Astrocyte (in vitro differentiated cells and primary cell): ENCODE measurements at regions not wholly inside any gene's neighbourhood (a gene's known extent, or its start where the extent isn't known, plus 50 kb on each side); places are given as distances from the start of the nearest gene placed in this dataset.

ENCODE experiments used
- DNase-seq: peaks from one replicate; pipeline ENCODE4 v3.0.0-alpha.2; 2010; ENCODE audit warnings: low read depth
- FAIRE-seq: peaks from 2 replicates; lab custom pipeline; 2011; peaks lifted over from hg19 to GRCh38; lab: Jason Lieb, UNC
- H2AFZ ChIP-seq: 2 replicates; pipeline ENCODE4 v1.6.0; 2012; ENCODE audit warnings: low read depth, low read length, inconsistent platforms
- H3K27ac ChIP-seq: 2 replicates; pipeline ENCODE4 v1.5.1; 2011; ENCODE audit warnings: low read depth, low read length, inconsistent platforms
- H3K27me3 ChIP-seq: 2 replicates; pipeline ENCODE4 v1.6.0; 2011; ENCODE audit warnings: low read length, inconsistent platforms; ENCODE audit not compliant: insufficient read depth
- H3K36me3 ChIP-seq: 2 replicates; pipeline ENCODE4 v1.5.1; 2011; ENCODE audit warnings: low read length, inconsistent platforms; ENCODE audit not compliant: insufficient read depth
- H3K4me1 ChIP-seq: 2 replicates; pipeline ENCODE4 v1.5.1; 2011; ENCODE audit warnings: low read length, inconsistent platforms; ENCODE audit not compliant: insufficient read depth
- H3K4me2 ChIP-seq: 2 replicates; pipeline ENCODE4 v1.6.0; 2012; ENCODE audit warnings: low read length, inconsistent platforms
- H3K4me3 ChIP-seq: 2 replicates; pipeline ENCODE4 v1.5.1; 2011; ENCODE audit warnings: low read depth, mild to moderate bottlenecking, low read length, inconsistent platforms; ENCODE audit not compliant: insufficient read depth
- H3K79me2 ChIP-seq: 2 replicates; pipeline ENCODE4 v1.6.0; 2012; ENCODE audit warnings: mild to moderate bottlenecking, low read length, inconsistent platforms; ENCODE audit not compliant: insufficient read depth
- H3K9ac ChIP-seq: 2 replicates; pipeline ENCODE4 v1.6.0; 2012; ENCODE audit warnings: mild to moderate bottlenecking, low read length, inconsistent platforms
- H3K9me3 ChIP-seq: 2 replicates; pipeline ENCODE4 v1.5.1; 2012; ENCODE audit warnings: low read depth, mild to moderate bottlenecking, low read length, inconsistent platforms; ENCODE audit not compliant: insufficient read depth
- H4K20me1 ChIP-seq: 2 replicates; pipeline ENCODE4 v1.6.0; 2012; ENCODE audit warnings: low read length, inconsistent platforms; ENCODE audit not compliant: insufficient read depth
- H3K27ac Mint-ChIP-seq: one replicate; pipeline ENCODE4 v1.8.0; 2021; ENCODE audit warnings: mild to moderate bottlenecking, mixed read lengths; ENCODE audit not compliant: unreplicated experiment
- H3K27me3 Mint-ChIP-seq: one replicate; pipeline ENCODE4 v1.8.0; 2021; ENCODE audit warnings: low read depth, mixed read lengths; ENCODE audit not compliant: unreplicated experiment
- H3K36me3 Mint-ChIP-seq: one replicate; pipeline ENCODE4 v1.8.0; 2021; ENCODE audit warnings: low read depth, mixed read lengths; ENCODE audit not compliant: unreplicated experiment
- H3K4me1 Mint-ChIP-seq: one replicate; pipeline ENCODE4 v1.8.0; 2021; ENCODE audit warnings: low read depth, mixed read lengths; ENCODE audit not compliant: unreplicated experiment
- H3K4me3 Mint-ChIP-seq: one replicate; pipeline ENCODE4 v1.8.0; 2021; ENCODE audit warnings: mild to moderate bottlenecking, moderate library complexity, mixed read lengths; ENCODE audit not compliant: unreplicated experiment
- H3K9me3 Mint-ChIP-seq: one replicate; pipeline ENCODE4 v1.8.0; 2021; ENCODE audit warnings: mild to moderate bottlenecking, mixed read lengths; ENCODE audit not compliant: unreplicated experiment
- EZH2 ChIP-seq: IDR thresholded peaks from 2 replicates; pipeline ENCODE4 v1.6.1; 2012; ENCODE audit warnings: mild to moderate bottlenecking, low read length, inconsistent platforms; ENCODE audit not compliant: insufficient read depth
- TF ChIP-seq, protein P1 (sequence below): IDR thresholded peaks from 2 replicates; pipeline ENCODE4 v1.5.1; 2011; ENCODE audit warnings: low read depth, mild to moderate bottlenecking, inconsistent platforms, low read length, moderate library complexity; ENCODE audit not compliant: insufficient read depth

DNA sequence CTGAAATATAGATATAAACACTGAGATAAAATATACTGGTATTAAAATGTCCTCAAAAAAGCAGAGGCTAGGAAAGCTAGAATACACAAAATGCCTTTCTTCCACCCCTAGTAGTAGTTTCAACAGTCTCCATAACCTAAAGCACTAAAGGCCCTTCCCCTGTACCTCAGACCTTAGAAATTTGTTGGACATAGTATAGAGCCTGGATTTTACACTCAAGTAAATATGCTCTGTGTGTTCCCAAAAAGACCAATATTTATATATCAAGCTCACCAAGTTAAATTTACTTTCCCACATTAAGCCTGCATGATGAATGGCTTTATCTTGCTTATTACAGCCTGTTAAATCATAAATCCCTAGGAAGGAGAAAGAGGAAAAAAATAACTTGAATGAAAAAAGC lies 378.7 kb upstream of the AZI2 start:
- Histone ChIP-seq H3K79me2 (no peaks in the 10 kb centered on the region), H2AFZ (no peak overlapping the region), H3K9me3 (no peaks in the 10 kb centered on the region), H3K4me2 (no peak overlapping the region), H3K27me3 (no peaks in the 10 kb centered on the region), H3K4me3 (no peak overlapping the region), H3K27ac (no peak overlapping the region), H3K4me1 (no peaks in the 10 kb centered on the region), H3K9ac (no peak overlapping the region), H3K36me3 (no peaks in the 10 kb centered on the region), H4K20me1 (no peaks in the 10 kb centered on the region)
- no peaks in the 10 kb centered on the region for H3K9me3 Mint-ChIP-seq
- no peaks in the 10 kb centered on the region for H3K36me3 Mint-ChIP-seq
- H3K27me3 Mint-ChIP-seq = no peaks in the 10 kb centered on the region
- TF ChIP-seq, protein P1, sequence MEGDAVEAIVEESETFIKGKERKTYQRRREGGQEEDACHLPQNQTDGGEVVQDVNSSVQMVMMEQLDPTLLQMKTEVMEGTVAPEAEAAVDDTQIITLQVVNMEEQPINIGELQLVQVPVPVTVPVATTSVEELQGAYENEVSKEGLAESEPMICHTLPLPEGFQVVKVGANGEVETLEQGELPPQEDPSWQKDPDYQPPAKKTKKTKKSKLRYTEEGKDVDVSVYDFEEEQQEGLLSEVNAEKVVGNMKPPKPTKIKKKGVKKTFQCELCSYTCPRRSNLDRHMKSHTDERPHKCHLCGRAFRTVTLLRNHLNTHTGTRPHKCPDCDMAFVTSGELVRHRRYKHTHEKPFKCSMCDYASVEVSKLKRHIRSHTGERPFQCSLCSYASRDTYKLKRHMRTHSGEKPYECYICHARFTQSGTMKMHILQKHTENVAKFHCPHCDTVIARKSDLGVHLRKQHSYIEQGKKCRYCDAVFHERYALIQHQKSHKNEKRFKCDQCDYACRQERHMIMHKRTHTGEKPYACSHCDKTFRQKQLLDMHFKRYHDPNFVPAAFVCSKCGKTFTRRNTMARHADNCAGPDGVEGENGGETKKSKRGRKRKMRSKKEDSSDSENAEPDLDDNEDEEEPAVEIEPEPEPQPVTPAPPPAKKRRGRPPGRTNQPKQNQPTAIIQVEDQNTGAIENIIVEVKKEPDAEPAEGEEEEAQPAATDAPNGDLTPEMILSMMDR = no peak
- TF ChIP-seq EZH2 = no peak
- no peak overlapping the region for H3K27ac Mint-ChIP-seq
- FAIRE-seq (no peak), DNase-seq (no peak)
- no peaks in the 10 kb centered on the region for H3K4me1 Mint-ChIP-seq
- no peak overlapping the region for H3K4me3 Mint-ChIP-seq

DNA sequence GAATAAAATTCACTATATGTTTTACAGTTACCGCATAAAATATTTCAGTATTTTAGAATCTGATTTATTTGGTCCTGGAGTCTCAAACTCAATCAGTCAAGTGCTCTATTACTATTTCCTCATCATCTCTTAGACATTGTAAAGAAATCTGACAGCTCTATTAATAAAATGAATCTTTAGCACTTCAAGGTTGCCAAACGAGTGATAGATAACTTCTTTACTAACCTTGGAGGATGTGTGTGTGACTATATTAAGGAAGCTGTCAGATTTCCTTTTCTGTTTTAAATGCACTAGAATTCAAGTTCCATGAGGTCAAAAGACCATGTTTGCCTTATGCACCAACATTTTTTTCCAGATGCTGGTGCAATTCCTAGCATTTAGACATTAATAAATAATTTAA lies 389.8 kb upstream of the AZI2 start:
- no peak overlapping the region for H3K27ac Mint-ChIP-seq

DNA sequence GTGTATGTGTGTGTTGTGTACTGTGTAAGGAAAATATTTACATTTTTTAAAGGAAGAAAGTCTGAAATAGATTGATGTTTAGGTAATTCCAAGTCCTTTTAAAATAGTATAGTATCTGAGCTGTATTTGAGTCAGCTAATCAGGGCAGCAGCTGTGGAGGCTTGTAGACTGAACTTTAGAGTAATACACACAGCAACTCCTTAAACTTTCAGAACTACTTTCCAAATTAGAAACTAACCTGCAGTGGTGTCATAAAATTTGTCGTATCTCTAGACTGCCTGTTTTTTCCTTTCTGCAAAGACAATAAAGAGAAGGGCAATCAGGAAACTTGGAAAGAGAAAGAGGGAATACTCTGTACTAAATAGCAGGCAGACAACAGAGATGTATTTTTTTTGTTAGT lies 391.0 kb upstream of the AZI2 start:
- no peak overlapping the region for H3K4me2 ChIP-seq
- H3K27ac Mint-ChIP-seq = no peak overlapping the region
- no peaks in the 10 kb centered on the region for H3K27me3 ChIP-seq
- H3K9me3 ChIP-seq = peaks cover under 1% of the 10 kb centered on the region
- H3K4me1 ChIP-seq = no peaks in the 10 kb centered on the region
- H3K4me3 ChIP-seq = no peak overlapping the region
- no peak overlapping the region for H3K4me3 Mint-ChIP-seq
- no peaks in the 10 kb centered on the region for H3K36me3 Mint-ChIP-seq
- no peak overlapping the region for H2AFZ ChIP-seq
- H3K4me1 Mint-ChIP-seq = no peaks in the 10 kb centered on the region
- H3K27ac ChIP-seq = no peak overlapping the region
- no peaks in the 10 kb centered on the region for H3K36me3 ChIP-seq
- no peaks in the 10 kb centered on the region for H4K20me1 ChIP-seq
- DNase-seq (no peak), FAIRE-seq (no peak)
- TF ChIP-seq EZH2 = no peak
- TF ChIP-seq, protein P1 = no peak
- no peaks in the 10 kb centered on the region for H3K79me2 ChIP-seq
- H3K9ac ChIP-seq = no peak overlapping the region
- H3K27me3 Mint-ChIP-seq = no peaks in the 10 kb centered on the region
- no peaks in the 10 kb centered on the region for H3K9me3 Mint-ChIP-seq

More for the DNA sequence above, 389.8 kb upstream of the AZI2 start:
- H3K4me1 ChIP-seq = no peaks in the 10 kb centered on the region
- Mint-ChIP-seq H3K27me3 (no peaks in the 10 kb centered on the region), H3K36me3 (no peaks in the 10 kb centered on the region), H3K9me3 (peaks cover 5% of the 10 kb centered on the region), H3K4me3 (no peak overlapping the region), H3K4me1 (no peaks in the 10 kb centered on the region)
- no peak overlapping the region for H3K27ac ChIP-seq
- FAIRE-seq = no peak
- peaks cover 3% of the 10 kb centered on the region for H3K9me3 ChIP-seq
- H2AFZ ChIP-seq = no peak overlapping the region
- no peak for TF ChIP-seq EZH2
- TF ChIP-seq, protein P1 = no peak
- H3K27me3 ChIP-seq = no peaks in the 10 kb centered on the region
- H3K4me2 ChIP-seq = no peak overlapping the region
- H4K20me1 ChIP-seq = no peaks in the 10 kb centered on the region
- H3K4me3 ChIP-seq = no peak overlapping the region
- DNase-seq = no peak
- no peak overlapping the region for H3K9ac ChIP-seq
- H3K36me3 ChIP-seq = no peaks in the 10 kb centered on the region
- no peaks in the 10 kb centered on the region for H3K79me2 ChIP-seq
